Neural progenitor cell (in vitro differentiated cells): ENCODE measurements at regions not wholly inside any gene's neighbourhood (a gene's known extent, or its start where the extent isn't known, plus 50 kb on each side); places are given as distances from the start of the nearest gene placed in this dataset.

Source experiments
- DNase-seq: peaks from one replicate; pipeline ENCODE4 v3.0.0-alpha.2; 2016; ENCODE audit warnings: low spot score
- H2AFZ ChIP-seq: fragments of 200-600 bp; sonication (generic); replicated peaks from 2 replicates; pipeline ENCODE4 v1.6.1; 2016; ENCODE audit warnings: antibody characterized with exemption
- H3F3A ChIP-seq: fragments of 200-600 bp; sonication (generic); 2 replicates; pipeline ENCODE4 v1.6.1; 2016; ENCODE audit warnings: antibody characterized with exemption, low read depth
- H3K27ac ChIP-seq: fragments of 200-600 bp; sonication (generic); 2 replicates; pipeline ENCODE4 v1.5.1; 2016; ENCODE audit warnings: mild to moderate bottlenecking
- H3K27me3 ChIP-seq: fragments of 200-600 bp; sonication (generic); 2 replicates; pipeline ENCODE4 v1.6.1; 2016; ENCODE audit warnings: mild to moderate bottlenecking, moderate library complexity
- H3K36me3 ChIP-seq: fragments of 200-600 bp; sonication (generic); 2 replicates; pipeline ENCODE4 v1.5.1; 2016
- H3K4me1 ChIP-seq: fragments of 200-600 bp; sonication (generic); 2 replicates; pipeline ENCODE4 v1.6.1; 2016; ENCODE audit warnings: mixed run types
- H3K4me2 ChIP-seq: fragments of 200-600 bp; sonication (generic); 2 replicates; pipeline ENCODE4 v1.6.1; 2016
- H3K4me3 ChIP-seq: fragments of 200-600 bp; sonication (generic); 2 replicates; pipeline ENCODE4 v1.5.1; 2016
- H3K79me2 ChIP-seq: fragments of 200-600 bp; sonication (generic); 2 replicates; pipeline ENCODE4 v1.6.1; 2016; ENCODE audit warnings: low read depth
- H3K9ac ChIP-seq: fragments of 200-600 bp; sonication (generic); 2 replicates; pipeline ENCODE4 v1.6.1; 2016
- H3K9me3 ChIP-seq: fragments of 200-600 bp; sonication (generic); 2 replicates; pipeline ENCODE4 v1.5.1; 2016; ENCODE audit warnings: low read depth
- H4K20me1 ChIP-seq: fragments of 200-600 bp; sonication (generic); 2 replicates; pipeline ENCODE4 v1.6.1; 2016; ENCODE audit warnings: low read depth
- H3K27ac Mint-ChIP-seq: 3 replicates; pipeline ENCODE4 v1.8.0; 2021; ENCODE audit warnings: mixed read lengths
- H3K27me3 Mint-ChIP-seq: 2 replicates; pipeline ENCODE4 v1.8.0; 2022; ENCODE audit warnings: low read depth, mild to moderate bottlenecking, inconsistent platforms, moderate library complexity, mixed read lengths; ENCODE audit not compliant: insufficient read depth
- H3K36me3 Mint-ChIP-seq: 3 replicates; pipeline ENCODE4 v1.8.0; 2021; ENCODE audit warnings: mixed read lengths
- H3K4me1 Mint-ChIP-seq: 3 replicates; pipeline ENCODE4 v1.8.0; 2021; ENCODE audit warnings: mixed read lengths
- H3K4me3 Mint-ChIP-seq: 3 replicates; pipeline ENCODE4 v1.8.0; 2021; ENCODE audit warnings: mild to moderate bottlenecking, moderate library complexity, mixed read lengths
- H3K9me3 Mint-ChIP-seq: 3 replicates; pipeline ENCODE4 v1.8.0; 2020; ENCODE audit warnings: mixed read lengths
- EZH2 ChIP-seq: fragments of 200-600 bp; sonication (generic); IDR thresholded peaks from 2 replicates; pipeline ENCODE4 v1.6.1; 2017; ENCODE audit warnings: antibody characterized with exemption, mild to moderate bottlenecking, moderate library complexity
- EZH2phosphoT487 ChIP-seq: fragments of 200-600 bp; sonication (generic); IDR thresholded peaks from 2 replicates; pipeline ENCODE4 v1.6.1; 2017; ENCODE audit warnings: antibody characterized with exemption
- TF ChIP-seq, protein P1 (sequence below): fragments of 200-600 bp; sonication (generic); IDR thresholded peaks from 2 replicates; pipeline ENCODE4 v1.5.1; 2017; ENCODE audit warnings: antibody characterized with exemption, mild to moderate bottlenecking

DNA sequence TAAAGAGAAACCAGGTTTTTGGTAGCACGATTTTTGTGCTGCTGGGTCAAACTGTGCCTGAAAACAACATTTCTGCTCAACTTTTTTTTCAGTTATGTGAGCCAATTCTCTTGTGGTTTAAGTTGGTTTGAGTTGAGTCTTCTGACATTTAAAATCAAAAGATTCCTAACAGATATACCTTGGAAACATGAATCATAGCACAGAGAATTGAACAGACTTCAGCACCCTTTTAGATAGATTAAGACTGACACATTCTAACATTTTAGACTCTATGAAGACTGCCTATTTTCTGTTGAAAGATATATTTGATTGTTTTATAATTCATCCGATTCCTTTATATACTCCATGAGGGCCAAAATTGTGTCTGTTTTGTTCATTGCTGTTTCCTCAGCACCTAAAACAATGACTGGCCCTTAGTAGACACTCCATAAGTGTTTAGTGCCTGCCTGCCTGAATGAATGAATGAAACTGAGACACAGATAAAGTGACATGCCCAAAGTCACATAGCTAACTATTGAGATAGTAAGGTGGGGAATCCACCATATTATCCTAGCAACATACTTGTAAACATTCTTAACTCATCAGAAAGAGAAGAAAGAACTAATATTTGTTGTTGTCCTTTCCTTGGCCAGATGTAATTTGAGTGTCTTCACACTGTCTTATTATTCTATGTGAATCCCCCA, 624.0 kb downstream of the MID1IP1 start:
- Histone ChIP-seq H3K9ac (no peak overlapping the region), H3F3A (no peaks in the 10 kb centered on the region), H3K36me3 (no peaks in the 10 kb centered on the region), H3K4me1 (no peaks in the 10 kb centered on the region), H3K4me2 (no peak overlapping the region), H3K9me3 (no peaks in the 10 kb centered on the region), H3K79me2 (no peaks in the 10 kb centered on the region), H2AFZ (no peak overlapping the region), H3K27ac (no peak overlapping the region), H3K27me3 (no peaks in the 10 kb centered on the region), H4K20me1 (no peaks in the 10 kb centered on the region), H3K4me3 (no peak overlapping the region)
- Mint-ChIP-seq H3K27ac (no peak overlapping the region), H3K4me1 (no peaks in the 10 kb centered on the region), H3K9me3 (peaks cover 7% of the 10 kb centered on the region), H3K27me3 (peaks cover 4% of the 10 kb centered on the region), H3K4me3 (no peak overlapping the region), H3K36me3 (no peaks in the 10 kb centered on the region)
- DNase-seq = no peak
- no peak for TF ChIP-seq EZH2phosphoT487
- TF ChIP-seq, protein P1, sequence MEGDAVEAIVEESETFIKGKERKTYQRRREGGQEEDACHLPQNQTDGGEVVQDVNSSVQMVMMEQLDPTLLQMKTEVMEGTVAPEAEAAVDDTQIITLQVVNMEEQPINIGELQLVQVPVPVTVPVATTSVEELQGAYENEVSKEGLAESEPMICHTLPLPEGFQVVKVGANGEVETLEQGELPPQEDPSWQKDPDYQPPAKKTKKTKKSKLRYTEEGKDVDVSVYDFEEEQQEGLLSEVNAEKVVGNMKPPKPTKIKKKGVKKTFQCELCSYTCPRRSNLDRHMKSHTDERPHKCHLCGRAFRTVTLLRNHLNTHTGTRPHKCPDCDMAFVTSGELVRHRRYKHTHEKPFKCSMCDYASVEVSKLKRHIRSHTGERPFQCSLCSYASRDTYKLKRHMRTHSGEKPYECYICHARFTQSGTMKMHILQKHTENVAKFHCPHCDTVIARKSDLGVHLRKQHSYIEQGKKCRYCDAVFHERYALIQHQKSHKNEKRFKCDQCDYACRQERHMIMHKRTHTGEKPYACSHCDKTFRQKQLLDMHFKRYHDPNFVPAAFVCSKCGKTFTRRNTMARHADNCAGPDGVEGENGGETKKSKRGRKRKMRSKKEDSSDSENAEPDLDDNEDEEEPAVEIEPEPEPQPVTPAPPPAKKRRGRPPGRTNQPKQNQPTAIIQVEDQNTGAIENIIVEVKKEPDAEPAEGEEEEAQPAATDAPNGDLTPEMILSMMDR = no peak

DNA sequence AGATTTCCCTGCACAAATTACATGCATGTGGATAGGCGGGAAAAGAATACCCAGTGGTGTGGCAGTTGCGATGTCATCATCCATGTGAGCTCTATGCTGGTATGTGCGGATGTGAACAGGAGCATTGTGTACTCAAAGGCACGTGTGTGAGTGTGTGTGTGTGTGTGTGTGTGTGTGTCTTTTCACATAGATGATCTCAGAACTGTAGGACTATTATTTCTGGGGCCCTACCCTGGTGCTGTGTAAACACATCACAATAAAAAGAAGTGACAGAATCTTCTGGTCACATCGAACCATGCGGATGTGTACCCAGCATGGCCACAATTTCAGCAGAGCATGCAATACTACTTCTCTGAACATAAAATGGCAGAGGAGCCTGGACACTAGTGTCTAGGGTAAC, 624.8 kb downstream of the MID1IP1 start:
- Histone ChIP-seq H2AFZ (no peak overlapping the region), H3K27me3 (no peaks in the 10 kb centered on the region), H3K27ac (no peak overlapping the region), H3K36me3 (no peaks in the 10 kb centered on the region), H4K20me1 (no peaks in the 10 kb centered on the region), H3K4me3 (no peak overlapping the region), H3F3A (no peaks in the 10 kb centered on the region), H3K79me2 (no peaks in the 10 kb centered on the region), H3K9ac (no peak overlapping the region), H3K4me2 (no peak overlapping the region), H3K4me1 (no peaks in the 10 kb centered on the region), H3K9me3 (no peaks in the 10 kb centered on the region)
- TF ChIP-seq, protein P1 = no peak
- TF ChIP-seq EZH2phosphoT487 = no peak
- TF ChIP-seq EZH2 = no peak
- no peak for DNase-seq
- Mint-ChIP-seq H3K9me3 (peaks cover 4% of the 10 kb centered on the region), H3K4me1 (no peaks in the 10 kb centered on the region), H3K27ac (no peak overlapping the region), H3K36me3 (no peaks in the 10 kb centered on the region), H3K27me3 (peaks cover 4% of the 10 kb centered on the region), H3K4me3 (no peak overlapping the region)

DNA sequence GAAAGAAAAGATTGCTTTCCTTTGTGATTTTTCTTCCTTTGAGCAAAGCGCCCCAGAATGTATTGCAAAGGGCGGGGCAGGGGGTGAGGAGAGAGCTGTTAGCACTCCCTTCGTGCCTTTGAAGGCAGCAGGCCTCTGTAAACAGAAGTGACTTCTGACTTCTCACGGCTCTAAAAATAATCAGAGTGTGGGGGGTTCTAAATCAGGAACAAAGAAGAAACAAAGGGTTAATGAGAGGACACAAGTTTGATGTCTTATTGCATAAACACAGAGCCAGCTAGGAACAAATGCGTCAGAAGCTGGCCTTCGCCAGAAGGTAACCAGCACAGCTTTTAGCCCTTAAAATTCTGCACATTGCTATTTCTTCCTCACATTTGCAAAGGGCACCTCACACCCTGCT, 626.2 kb downstream of the MID1IP1 start:
- no peaks in the 10 kb centered on the region for H3K4me1 Mint-ChIP-seq
- peaks cover 4% of the 10 kb centered on the region for H3K27me3 Mint-ChIP-seq
- H3K9ac ChIP-seq = no peak overlapping the region
- no peaks in the 10 kb centered on the region for H3K27me3 ChIP-seq
- TF ChIP-seq EZH2phosphoT487 (no peak), EZH2 (no peak)
- TF ChIP-seq, protein P1 = no peak
- no peaks in the 10 kb centered on the region for H3F3A ChIP-seq
- peaks cover 4% of the 10 kb centered on the region for H3K9me3 Mint-ChIP-seq
- H3K79me2 ChIP-seq = no peaks in the 10 kb centered on the region
- no peak overlapping the region for H3K27ac Mint-ChIP-seq
- DNase-seq = no peak
- no peak overlapping the region for H3K27ac ChIP-seq
- H3K4me2 ChIP-seq = no peak overlapping the region
- no peak overlapping the region for H3K4me3 Mint-ChIP-seq
- H3K9me3 ChIP-seq = no peaks in the 10 kb centered on the region
- no peaks in the 10 kb centered on the region for H3K4me1 ChIP-seq
- no peak overlapping the region for H3K4me3 ChIP-seq
- no peaks in the 10 kb centered on the region for H3K36me3 Mint-ChIP-seq
- H3K36me3 ChIP-seq = no peaks in the 10 kb centered on the region
- H2AFZ ChIP-seq = no peak overlapping the region
- no peaks in the 10 kb centered on the region for H4K20me1 ChIP-seq
